Thyroid gland (tissue), 4 donors: ENCODE measurements at regions not wholly inside any gene's neighbourhood (a gene's known extent, or its start where the extent isn't known, plus 50 kb on each side); places are given as distances from the start of the nearest gene placed in this dataset.

Experiments
- DNase-seq, 2 donors: peaks; one replicate each; pipeline ENCODE4 v3.0.0-alpha.2; 2019
- H3K27ac ChIP-seq, 3 donors: fragments of 200-600 bp; sonication (generic); 1 replicate in 2 of 3; 2 replicates in 1 of 3; pipeline ENCODE4 v1.5.1; 2016 to 2019; ENCODE audit warnings: mild to moderate bottlenecking in 1 of 3, moderate library complexity in 1 of 3
- H3K27me3 ChIP-seq: fragments of 200-600 bp; sonication (generic); one replicate; pipeline ENCODE4 v1.5.1; 2019
- H3K36me3 ChIP-seq, 2 donors: fragments of 200-600 bp; sonication (generic); one replicate each; pipeline ENCODE4 v1.5.1; 2016 to 2019
- H3K4me1 ChIP-seq, 2 donors: fragments of 200-600 bp; sonication (generic); one replicate each; pipeline ENCODE4 v1.5.1; 2017 to 2019
- H3K4me3 ChIP-seq, 3 donors: fragments of 200-600 bp; sonication (generic); replicated peaks in 1 of 3; 1 replicate in 2 of 3; 2 replicates in 1 of 3; pipeline ENCODE4 v1.5.1; 2016; ENCODE audit warnings: mild to moderate bottlenecking in 1 of 3
- H3K9me3 ChIP-seq: fragments of 200-600 bp; sonication (generic); one replicate; pipeline ENCODE4 v1.5.1; 2017
- CTCF ChIP-seq, 6 experiments: fragments of 200-600 bp in 3 of 6; fragments of 450-650 bp in 3 of 6; sonication (generic) in 3 of 6; IDR thresholded peaks; one replicate each; pipeline ENCODE4 v1.5.1; 2016 to 2019; ENCODE audit warnings: antibody characterized with exemption in 6 of 6, mild to moderate bottlenecking in 2 of 6, inconsistent platforms in 1 of 6, moderate library complexity in 1 of 6
- POLR2A ChIP-seq, 2 donors: fragments of 450-650 bp; IDR thresholded peaks; one replicate each; pipeline ENCODE4 v1.6.1; 2017; ENCODE audit warnings: antibody characterized with exemption in 2 of 2, mild to moderate bottlenecking in 2 of 2, moderate library complexity in 1 of 2
- WGBS, 2 donors: methylation state at CpG; one replicate each; pipeline ENCODE4 v1.1.5; 2017; 5-methylcytosine and 5-hydroxymethylcytosine counted together
- intact Hi-C: fragments of 100-400 bp; cut with DNase I; formaldehyde crosslinking; loops from one replicate; pipeline ENCODE4 v1.15.1; 2023

DNA sequence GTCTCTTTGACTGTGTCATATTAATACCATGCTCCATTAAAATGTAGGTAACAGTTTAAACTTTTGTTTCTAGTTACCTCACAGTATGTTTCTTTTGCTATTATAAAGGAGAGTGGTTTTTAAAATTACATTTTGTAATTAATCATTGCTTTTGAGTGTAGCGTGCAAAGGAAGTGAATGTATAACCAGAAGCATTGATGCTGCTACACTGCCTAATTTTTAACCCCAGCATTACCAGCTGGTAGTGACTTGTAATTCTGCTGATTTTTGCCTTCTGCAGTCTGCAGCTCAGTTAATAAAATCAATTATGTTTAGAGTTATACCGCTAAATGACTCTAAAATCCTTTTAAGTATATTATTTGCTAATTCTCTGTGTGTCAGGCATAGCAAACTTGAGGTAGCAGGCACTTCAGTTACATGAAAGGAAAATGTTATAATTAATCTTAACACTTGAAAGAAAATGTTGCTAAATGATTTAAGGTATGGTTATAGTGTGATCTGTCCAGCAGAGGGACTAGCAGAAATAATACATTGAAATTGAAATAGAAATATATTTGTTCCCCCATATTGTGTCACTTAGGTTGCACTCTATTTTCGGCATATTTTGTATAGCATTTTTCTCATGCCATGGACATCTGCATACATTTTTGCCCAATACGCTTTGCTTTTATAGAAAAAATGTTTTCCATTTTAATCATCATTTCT, 388.5 kb downstream of the CNTNAP4 start:
- TF ChIP-seq POLR2A (IDR thresholded peaks at IDR 0.05): no peak
- no peak for TF ChIP-seq CTCF (IDR thresholded peaks at IDR 0.05)
- DNase-seq: no peak
- no peaks in the 10 kb centered on the region for H3K4me1 ChIP-seq
- H3K4me3 ChIP-seq: no peak overlapping the region
- intact Hi-C loops: no loop called here
- H3K9me3 ChIP-seq: no peaks in the 10 kb centered on the region
- 84 to 85% methylated on average over 4 of the region's 4 CpGs for WGBS, 2 donors
- H3K36me3 ChIP-seq: no peaks in the 10 kb centered on the region
- no peak overlapping the region for H3K27ac ChIP-seq
- H3K27me3 ChIP-seq: no peaks in the 10 kb centered on the region

DNA sequence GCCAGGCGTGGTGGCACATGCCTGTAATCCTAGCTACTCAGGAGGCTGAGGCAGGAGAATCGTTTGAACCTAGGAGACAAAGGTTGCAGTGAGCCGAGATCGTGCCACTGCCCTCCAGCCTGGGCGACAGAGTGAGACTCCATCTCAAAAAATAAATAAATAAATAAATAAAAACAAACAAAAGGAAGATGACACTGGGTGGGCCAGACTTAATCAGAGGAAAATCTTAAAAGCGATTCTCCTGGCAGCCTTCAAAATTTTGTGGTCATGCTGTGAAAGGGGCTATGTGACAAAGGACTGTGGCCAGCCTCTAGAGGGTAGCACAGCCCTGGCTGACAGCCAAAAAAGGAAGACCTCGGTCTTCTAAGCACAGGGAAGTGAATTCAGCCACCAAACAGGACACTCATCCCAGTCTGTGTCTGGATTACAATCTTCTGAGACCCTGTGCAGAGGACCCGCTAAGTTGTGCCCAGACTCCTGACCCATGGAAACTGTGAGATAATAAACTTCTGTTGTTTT, 391.1 kb downstream of the CNTNAP4 start:
- no peaks in the 10 kb centered on the region for H3K4me1 ChIP-seq
- no peak overlapping the region for H3K27ac ChIP-seq
- H3K36me3 ChIP-seq: no peaks in the 10 kb centered on the region
- DNase-seq: no peak
- TF ChIP-seq CTCF (IDR thresholded peaks at IDR 0.05) (no peak), POLR2A (IDR thresholded peaks at IDR 0.05) (no peak)
- 84 to 87% methylated on average over 8 of the region's 8 CpGs for WGBS, 2 donors
- H3K4me3 ChIP-seq: no peak overlapping the region
- no peaks in the 10 kb centered on the region for H3K9me3 ChIP-seq
- no peaks in the 10 kb centered on the region for H3K27me3 ChIP-seq
- intact Hi-C loops: no loop called here

- H3K27me3 ChIP-seq: no peaks in the 10 kb centered on the region
- intact Hi-C loops: no loop called here
- DNase-seq: no peak
- H3K27ac ChIP-seq: no peak overlapping the region
- no peaks in the 10 kb centered on the region for H3K4me1 ChIP-seq
- H3K36me3 ChIP-seq: no peaks in the 10 kb centered on the region
- no peaks in the 10 kb centered on the region for H3K9me3 ChIP-seq
- 84 to 85% methylated on average over 3 of the region's 3 CpGs for WGBS, 2 donors
- H3K4me3 ChIP-seq: no peak overlapping the region
- TF ChIP-seq CTCF (IDR thresholded peaks at IDR 0.05) (no peak), POLR2A (IDR thresholded peaks at IDR 0.05) (no peak)
These were observed 392.1 kb downstream of the CNTNAP4 start for GRCh38 chr16:76669288-76669687.

- Histone ChIP-seq H3K9me3 (no peaks in the 10 kb centered on the region), H3K27me3 (no peaks in the 10 kb centered on the region), H3K4me3 (no peak overlapping the region), H3K4me1 (no peaks in the 10 kb centered on the region), H3K27ac (no peak overlapping the region), H3K36me3 (no peaks in the 10 kb centered on the region)
- TF ChIP-seq CTCF (IDR thresholded peaks at IDR 0.05) (no peak), POLR2A (IDR thresholded peaks at IDR 0.05) (no peak)
- no peak for DNase-seq
- WGBS, 2 donors: 79 to 85% methylated on average over 5 of the region's 5 CpGs
- intact Hi-C loops: no loop called here
These were observed 393.1 kb downstream of the CNTNAP4 start for GRCh38 chr16:76670125-76670857.

DNA sequence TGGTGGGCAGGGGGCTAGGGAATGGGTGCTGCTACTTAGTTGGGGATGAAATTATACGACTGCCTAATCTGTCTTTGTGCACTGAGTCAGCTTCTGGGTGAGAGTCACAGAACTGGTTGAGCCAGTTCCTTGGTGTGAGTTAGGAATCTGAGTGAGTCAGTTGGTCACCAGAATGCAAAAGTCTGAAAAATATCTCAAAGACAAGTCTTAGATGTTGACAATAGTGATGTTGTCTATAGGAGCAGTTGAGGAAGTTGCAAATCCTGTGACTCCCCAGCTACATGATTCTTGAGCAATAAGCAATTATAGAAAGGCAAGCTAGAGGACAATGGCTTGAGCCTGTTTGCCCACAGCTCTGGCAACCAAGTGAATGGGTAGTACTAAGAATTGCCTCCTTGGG, 399.2 kb downstream of the CNTNAP4 start:
- Histone ChIP-seq H3K4me1 (no peaks in the 10 kb centered on the region), H3K9me3 (no peaks in the 10 kb centered on the region), H3K4me3 (no peak overlapping the region), H3K36me3 (no peaks in the 10 kb centered on the region), H3K27me3 (no peaks in the 10 kb centered on the region), H3K27ac (no peak overlapping the region)
- no peak for DNase-seq
- no peak for TF ChIP-seq POLR2A (IDR thresholded peaks at IDR 0.05)
- intact Hi-C loops: no loop called here
- 38 to 41% methylated on average over 1 of the region's 1 CpG for WGBS, 2 donors
